OCI-LY1 (cell line): ENCODE measurements at regions not wholly inside any gene's neighbourhood (a gene's known extent, or its start where the extent isn't known, plus 50 kb on each side); places are given as distances from the start of the nearest gene placed in this dataset.

ENCODE experiments used
- CTCF ChIP-seq: fragments of 200-600 bp; sonication (generic), shearing (Covaris generic); IDR thresholded peaks from 2 replicates; pipeline ENCODE4 v1.5.1; 2017; ENCODE audit warnings: mild to moderate bottlenecking, antibody characterized with exemption, low read length, moderate library complexity, mixed read lengths
- EZH2 ChIP-seq: fragments of 200-600 bp; sonication (generic), shearing (Covaris generic); IDR thresholded peaks from 2 replicates; pipeline ENCODE4 v1.8.0; 2017; ENCODE audit warnings: borderline replicate concordance, mixed run types, mild to moderate bottlenecking, antibody characterized with exemption, low read length, moderate library complexity, mixed read lengths

GRCh38 chr14:62280366-62280765 lies 518.1 kb downstream of the SNAPC1 start:
- TF ChIP-seq CTCF (no peak), EZH2 (no peak)
